ENCODE measurements at regions not wholly inside any gene's neighbourhood (a gene's known extent, or its start where the extent isn't known, plus 50 kb on each side); places are given as distances from the start of the nearest gene placed in this dataset.
A peak's percentile ranks its signal among the peaks of the same experiment; 100 is the strongest.

DNA sequence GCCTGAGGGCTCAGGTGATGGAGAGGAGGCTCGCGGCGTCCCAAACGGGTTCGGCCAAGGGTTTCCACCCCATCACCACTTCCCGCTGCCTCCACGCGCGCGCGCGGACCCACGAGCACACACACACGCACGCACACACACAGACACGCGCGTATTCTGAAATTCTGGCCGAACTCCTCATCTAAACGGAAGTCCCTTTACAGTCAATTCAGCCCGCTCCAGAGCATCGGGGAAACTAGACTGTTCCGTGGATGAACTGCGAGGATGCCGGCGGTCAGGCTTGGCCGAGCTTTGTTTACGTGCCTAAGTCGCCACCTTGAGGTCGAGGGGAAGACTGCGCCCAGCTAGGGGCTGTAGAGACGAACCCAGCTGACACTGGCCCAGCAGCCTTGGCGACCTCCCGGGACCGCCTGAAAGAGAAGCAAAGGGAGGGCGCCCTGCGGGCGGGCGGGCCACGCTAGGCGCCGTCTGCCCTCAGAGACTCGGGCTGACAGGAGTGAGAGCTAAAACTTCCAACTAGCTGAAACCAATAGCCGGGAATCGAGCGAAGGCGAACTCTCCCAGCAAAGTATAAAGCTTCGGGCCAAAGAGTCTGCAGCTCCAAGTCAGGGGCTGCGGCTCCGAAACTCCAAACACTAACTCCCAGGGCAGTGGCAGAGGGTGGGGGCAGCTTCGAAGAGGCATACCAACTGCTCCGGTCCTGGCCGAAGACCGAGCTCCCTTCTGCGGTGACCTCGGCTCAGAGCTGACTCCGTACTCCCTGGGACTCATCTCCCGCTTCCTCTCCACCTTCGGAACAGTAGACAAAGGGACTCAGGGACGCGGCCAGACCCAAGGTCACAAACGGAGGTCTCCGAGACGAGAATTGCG is 124.7 kb upstream of the C11orf58 start (continued):
- TF ChIP-seq ZNF549 (CRISPR knock-in tag; IDR thresholded peaks at IDR 0.05): no peak
- TF ChIP-seq HIC2 (CRISPR knock-in tag; IDR thresholded peaks at IDR 0.05; ENCODE audit: low read depth): no peak
- no peak for TF ChIP-seq RCOR2 (CRISPR knock-in tag; IDR thresholded peaks at IDR 0.05)
- no peak for TF ChIP-seq MBNL3 (CRISPR knock-in tag; conservative IDR thresholded peaks at IDR 0.05)
- no peak; the same call in 1 of the 2 replicates for TF ChIP-seq ZNF143 (CRISPR knock-in tag; IDR thresholded peaks at IDR 0.05)
- TF ChIP-seq KDM6A (CRISPR knock-in tag; IDR thresholded peaks at IDR 0.05; ENCODE audit: low read depth): no peak
- TF ChIP-seq ZNF775 (CRISPR knock-in tag; IDR thresholded peaks at IDR 0.05; ENCODE audit: borderline replicate concordance): no peak
- no peak for TF ChIP-seq ZNF816 (CRISPR knock-in tag; IDR thresholded peaks at IDR 0.05; ENCODE audit: borderline replicate concordance)
- peak; percentile 44; the same call in 1 of the 2 replicates for TF ChIP-seq MEIS2 (CRISPR knock-in tag; IDR thresholded peaks at IDR 0.05)
- peak; percentile 47; the same call in 1 of the 2 replicates for TF ChIP-seq ZNF605 (CRISPR knock-in tag; IDR thresholded peaks at IDR 0.05)
- no peak for TF ChIP-seq ETV6 (CRISPR knock-in tag; conservative IDR thresholded peaks at IDR 0.05)
- TF ChIP-seq ZNF557 (CRISPR knock-in tag; IDR thresholded peaks at IDR 0.05): no peak
- TF ChIP-seq RFXANK (CRISPR knock-in tag; IDR thresholded peaks at IDR 0.05): no peak
- TF ChIP-seq ADNP (CRISPR knock-in tag; IDR thresholded peaks at IDR 0.05): no peak
- no peak for TF ChIP-seq SYNCRIP (IDR thresholded peaks at IDR 0.05; ENCODE audit: insufficient read depth, low read depth, low read length)
- TF ChIP-seq NFIC (IDR thresholded peaks at IDR 0.05; ENCODE audit: low read length): no peak
- peak; percentile 25; the same call in 1 of the 2 replicates for TF ChIP-seq HDAC1 (CRISPR knock-in tag; IDR thresholded peaks at IDR 0.05)
- no peak for TF ChIP-seq ZNF317 (CRISPR knock-in tag; IDR thresholded peaks at IDR 0.05)
- TF ChIP-seq FOXA3 (CRISPR knock-in tag; IDR thresholded peaks at IDR 0.05): peak; percentile 25; the same call in 1 of the 2 replicates
- TF ChIP-seq ZNF562 (CRISPR knock-in tag; IDR thresholded peaks at IDR 0.05; ENCODE audit: borderline replicate concordance): no peak
- TF ChIP-seq BCL6 (CRISPR knock-in tag; IDR thresholded peaks at IDR 0.05): 0 out of 2 replicates have a peak, but pooled peaks have one; percentile 30
- TF ChIP-seq ZNF547 (CRISPR knock-in tag; IDR thresholded peaks at IDR 0.05): no peak
- TF ChIP-seq, protein P1, sequence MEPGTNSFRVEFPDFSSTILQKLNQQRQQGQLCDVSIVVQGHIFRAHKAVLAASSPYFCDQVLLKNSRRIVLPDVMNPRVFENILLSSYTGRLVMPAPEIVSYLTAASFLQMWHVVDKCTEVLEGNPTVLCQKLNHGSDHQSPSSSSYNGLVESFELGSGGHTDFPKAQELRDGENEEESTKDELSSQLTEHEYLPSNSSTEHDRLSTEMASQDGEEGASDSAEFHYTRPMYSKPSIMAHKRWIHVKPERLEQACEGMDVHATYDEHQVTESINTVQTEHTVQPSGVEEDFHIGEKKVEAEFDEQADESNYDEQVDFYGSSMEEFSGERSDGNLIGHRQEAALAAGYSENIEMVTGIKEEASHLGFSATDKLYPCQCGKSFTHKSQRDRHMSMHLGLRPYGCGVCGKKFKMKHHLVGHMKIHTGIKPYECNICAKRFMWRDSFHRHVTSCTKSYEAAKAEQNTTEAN (CRISPR knock-in tag; conservative IDR thresholded peaks at IDR 0.05): no peak
- TF ChIP-seq ZNF234 (CRISPR knock-in tag; conservative IDR thresholded peaks at IDR 0.05): no peak
- TF ChIP-seq, protein P2, sequence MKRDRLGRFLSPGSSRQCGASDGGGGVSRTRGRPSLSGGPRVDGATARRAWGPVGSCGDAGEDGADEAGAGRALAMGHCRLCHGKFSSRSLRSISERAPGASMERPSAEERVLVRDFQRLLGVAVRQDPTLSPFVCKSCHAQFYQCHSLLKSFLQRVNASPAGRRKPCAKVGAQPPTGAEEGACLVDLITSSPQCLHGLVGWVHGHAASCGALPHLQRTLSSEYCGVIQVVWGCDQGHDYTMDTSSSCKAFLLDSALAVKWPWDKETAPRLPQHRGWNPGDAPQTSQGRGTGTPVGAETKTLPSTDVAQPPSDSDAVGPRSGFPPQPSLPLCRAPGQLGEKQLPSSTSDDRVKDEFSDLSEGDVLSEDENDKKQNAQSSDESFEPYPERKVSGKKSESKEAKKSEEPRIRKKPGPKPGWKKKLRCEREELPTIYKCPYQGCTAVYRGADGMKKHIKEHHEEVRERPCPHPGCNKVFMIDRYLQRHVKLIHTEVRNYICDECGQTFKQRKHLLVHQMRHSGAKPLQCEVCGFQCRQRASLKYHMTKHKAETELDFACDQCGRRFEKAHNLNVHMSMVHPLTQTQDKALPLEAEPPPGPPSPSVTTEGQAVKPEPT (CRISPR knock-in tag; IDR thresholded peaks at IDR 0.05; ENCODE audit: low read depth): 0 out of 2 replicates have a peak, but pooled peaks have one; percentile 50
- TF ChIP-seq MAZ (IDR thresholded peaks at IDR 0.05; ENCODE audit: borderline replicate concordance, low read depth, low read length): no peak
- no peak; the same call in 1 of the 2 replicates for TF ChIP-seq MAZ (CRISPR knock-in tag; IDR thresholded peaks at IDR 0.05; ENCODE audit: low read depth)
